ENCODE measurements at regions not wholly inside any gene's neighbourhood (a gene's known extent, or its start where the extent isn't known, plus 50 kb on each side); places are given as distances from the start of the nearest gene placed in this dataset.

DNA sequence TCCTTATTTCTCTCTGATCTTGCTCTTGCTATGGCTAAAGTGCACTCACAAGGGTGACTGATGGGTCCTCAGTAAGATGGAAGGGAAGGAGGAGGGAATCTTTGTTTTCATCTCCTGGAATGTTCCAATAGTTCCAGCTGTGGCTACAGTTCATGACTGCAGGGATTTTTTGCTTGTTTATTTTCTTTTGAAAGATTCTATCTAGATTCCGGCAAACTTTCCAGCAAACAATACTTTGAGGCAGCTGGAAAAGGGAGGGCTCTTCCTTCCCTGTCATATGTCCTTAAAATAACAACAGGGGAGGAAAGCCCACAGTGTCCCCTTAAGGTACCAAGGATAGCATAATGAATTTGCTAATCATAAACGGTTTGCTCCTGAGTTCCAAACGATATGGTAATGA is 111.3 kb upstream of the SLC14A2 start:
- no peak for TF ChIP-seq CREB1 (IDR thresholded peaks at IDR 0.05; ENCODE audit: low read depth)
- TF ChIP-seq, protein P1, sequence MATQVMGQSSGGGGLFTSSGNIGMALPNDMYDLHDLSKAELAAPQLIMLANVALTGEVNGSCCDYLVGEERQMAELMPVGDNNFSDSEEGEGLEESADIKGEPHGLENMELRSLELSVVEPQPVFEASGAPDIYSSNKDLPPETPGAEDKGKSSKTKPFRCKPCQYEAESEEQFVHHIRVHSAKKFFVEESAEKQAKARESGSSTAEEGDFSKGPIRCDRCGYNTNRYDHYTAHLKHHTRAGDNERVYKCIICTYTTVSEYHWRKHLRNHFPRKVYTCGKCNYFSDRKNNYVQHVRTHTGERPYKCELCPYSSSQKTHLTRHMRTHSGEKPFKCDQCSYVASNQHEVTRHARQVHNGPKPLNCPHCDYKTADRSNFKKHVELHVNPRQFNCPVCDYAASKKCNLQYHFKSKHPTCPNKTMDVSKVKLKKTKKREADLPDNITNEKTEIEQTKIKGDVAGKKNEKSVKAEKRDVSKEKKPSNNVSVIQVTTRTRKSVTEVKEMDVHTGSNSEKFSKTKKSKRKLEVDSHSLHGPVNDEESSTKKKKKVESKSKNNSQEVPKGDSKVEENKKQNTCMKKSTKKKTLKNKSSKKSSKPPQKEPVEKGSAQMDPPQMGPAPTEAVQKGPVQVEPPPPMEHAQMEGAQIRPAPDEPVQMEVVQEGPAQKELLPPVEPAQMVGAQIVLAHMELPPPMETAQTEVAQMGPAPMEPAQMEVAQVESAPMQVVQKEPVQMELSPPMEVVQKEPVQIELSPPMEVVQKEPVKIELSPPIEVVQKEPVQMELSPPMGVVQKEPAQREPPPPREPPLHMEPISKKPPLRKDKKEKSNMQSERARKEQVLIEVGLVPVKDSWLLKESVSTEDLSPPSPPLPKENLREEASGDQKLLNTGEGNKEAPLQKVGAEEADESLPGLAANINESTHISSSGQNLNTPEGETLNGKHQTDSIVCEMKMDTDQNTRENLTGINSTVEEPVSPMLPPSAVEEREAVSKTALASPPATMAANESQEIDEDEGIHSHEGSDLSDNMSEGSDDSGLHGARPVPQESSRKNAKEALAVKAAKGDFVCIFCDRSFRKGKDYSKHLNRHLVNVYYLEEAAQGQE (IDR thresholded peaks at IDR 0.05; ENCODE audit: low read depth) = no peak
- TF ChIP-seq RAD21 (IDR thresholded peaks at IDR 0.05; ENCODE audit: low read depth) = no peak
- TF ChIP-seq FOXM1 (IDR thresholded peaks at IDR 0.05; ENCODE audit: borderline replicate concordance, low read depth) = no peak
- TF ChIP-seq, protein P2, sequence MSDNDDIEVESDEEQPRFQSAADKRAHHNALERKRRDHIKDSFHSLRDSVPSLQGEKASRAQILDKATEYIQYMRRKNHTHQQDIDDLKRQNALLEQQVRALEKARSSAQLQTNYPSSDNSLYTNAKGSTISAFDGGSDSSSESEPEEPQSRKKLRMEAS (IDR thresholded peaks at IDR 0.05) = no peak
- no peak for TF ChIP-seq EGR1 (IDR thresholded peaks at IDR 0.05)
- no peak for TF ChIP-seq TCF12 (IDR thresholded peaks at IDR 0.05; ENCODE audit: low read depth)
- no peak for TF ChIP-seq EP300 (IDR thresholded peaks at IDR 0.05; ENCODE audit: borderline replicate concordance)
- no peak for TF ChIP-seq TAF1 (IDR thresholded peaks at IDR 0.05; ENCODE audit: low read depth)
- TF ChIP-seq CEBPB (IDR thresholded peaks at IDR 0.05) = no peak
